HG02970 (cell line): ENCODE measurements at regions not wholly inside any gene's neighbourhood (a gene's known extent, or its start where the extent isn't known, plus 50 kb on each side); places are given as distances from the start of the nearest gene placed in this dataset.
"Not testable (repeated sequence)": the region's sequence is repeated elsewhere in the genome, so short reads cannot be mapped to it uniquely, and the experiment has no call there.

Source experiments
- ATAC-seq: cut with Tn5 transposase; IDR thresholded peaks from one replicate; pipeline ENCODE4 v1.9.1; 2021; ENCODE audit warnings: mild to moderate bottlenecking, moderate library complexity, moderate number of reproducible peaks; ENCODE audit not compliant: unreplicated experiment, low FRiP score

DNA sequence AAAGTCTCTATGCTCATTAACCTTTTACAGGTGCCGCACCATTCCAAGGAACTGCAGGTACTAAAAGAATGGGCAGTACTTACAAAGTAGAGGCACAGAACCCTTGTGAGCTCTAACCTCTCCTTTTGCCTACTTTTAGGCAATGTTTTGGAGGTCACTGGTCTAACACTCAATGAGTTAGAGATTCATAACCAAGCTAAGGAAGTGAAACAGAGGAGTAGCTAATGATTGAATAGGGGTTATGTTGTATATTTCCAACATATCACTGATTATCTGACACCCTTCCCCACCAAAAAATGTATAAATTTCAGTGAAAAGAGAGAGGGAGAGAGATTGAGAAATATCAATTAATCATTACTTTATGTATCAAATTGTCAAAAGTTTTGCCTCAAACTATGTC is 269.3 kb downstream of the PCDH7 start:
- peak; percentile 64 for ATAC-seq

DNA sequence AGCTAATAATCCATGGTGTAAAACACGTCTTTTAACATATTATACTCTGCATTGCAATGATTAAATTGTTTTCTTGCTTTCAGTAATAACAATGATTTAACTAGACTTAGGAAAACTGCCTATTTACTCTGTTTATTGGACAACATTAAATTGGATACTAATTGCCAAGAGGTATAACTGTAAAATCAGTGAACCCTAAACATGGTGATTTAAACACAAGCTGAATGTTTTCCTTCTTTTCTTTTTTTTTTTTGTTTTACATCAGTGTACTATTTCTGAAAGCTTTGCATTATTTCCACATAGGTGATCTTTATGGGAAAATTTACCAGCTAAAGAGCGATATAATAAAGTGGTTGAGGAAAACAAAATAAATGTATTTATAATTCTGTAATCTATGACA is 276.7 kb downstream of the PCDH7 start:
- ATAC-seq: no peak

DNA sequence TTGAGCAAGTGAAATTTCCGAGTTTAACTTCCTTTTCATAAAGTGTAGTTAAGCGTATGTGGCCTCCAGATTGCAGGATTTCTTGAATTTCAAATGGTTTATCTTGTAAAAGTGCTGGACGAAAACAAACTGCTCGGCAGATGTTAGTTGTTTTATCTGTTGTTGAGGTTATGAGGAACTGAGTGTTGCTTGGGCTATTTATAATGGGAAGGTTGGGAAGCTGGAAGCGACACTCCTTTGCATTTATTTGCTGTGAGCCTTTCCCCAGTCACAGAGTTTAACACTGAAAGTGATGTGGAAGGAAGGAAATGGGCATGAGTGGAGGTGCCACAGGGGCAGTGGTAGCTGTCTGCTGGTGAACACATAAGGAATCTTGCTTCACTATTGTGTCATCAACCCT is 284.9 kb downstream of the PCDH7 start:
- ATAC-seq: no peak

DNA sequence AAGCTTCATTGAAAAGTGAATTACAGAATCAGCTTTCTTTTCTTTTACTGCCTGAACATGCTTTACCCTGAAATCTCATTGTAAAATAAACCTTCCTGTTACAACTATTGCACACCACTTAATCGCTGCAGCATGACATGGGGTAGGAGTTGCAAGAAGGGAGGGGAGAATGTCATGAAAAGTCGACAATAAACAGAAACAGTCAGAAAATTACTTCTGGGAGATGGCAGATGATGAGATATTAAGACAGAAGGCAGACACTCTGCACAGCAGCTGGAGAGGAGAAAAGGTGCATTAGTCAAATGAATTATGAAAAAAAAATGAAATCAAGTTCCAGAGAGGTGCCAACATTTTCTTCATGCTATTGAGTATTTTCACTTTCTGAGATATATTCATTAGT is 287.7 kb downstream of the PCDH7 start:
- ATAC-seq: no peak

DNA sequence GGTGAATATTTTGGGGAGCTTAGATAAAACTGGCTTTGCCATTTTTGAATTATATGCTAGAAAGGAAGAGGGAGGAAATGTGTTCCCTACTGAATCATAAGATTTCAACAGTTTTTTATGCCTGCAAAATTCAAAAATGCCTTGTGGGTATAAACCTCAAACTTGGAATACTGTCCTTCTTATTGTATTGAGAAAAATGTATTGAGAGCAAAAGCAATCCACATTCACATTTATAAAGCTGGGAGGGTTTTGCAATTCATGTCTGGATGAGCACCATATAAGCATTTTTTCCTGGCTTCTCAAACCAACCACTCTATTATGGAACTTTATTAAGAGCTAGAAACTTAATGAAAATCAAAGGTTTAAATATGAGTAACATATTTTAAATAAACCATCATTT is 289.8 kb downstream of the PCDH7 start:
- ATAC-seq: no peak

DNA sequence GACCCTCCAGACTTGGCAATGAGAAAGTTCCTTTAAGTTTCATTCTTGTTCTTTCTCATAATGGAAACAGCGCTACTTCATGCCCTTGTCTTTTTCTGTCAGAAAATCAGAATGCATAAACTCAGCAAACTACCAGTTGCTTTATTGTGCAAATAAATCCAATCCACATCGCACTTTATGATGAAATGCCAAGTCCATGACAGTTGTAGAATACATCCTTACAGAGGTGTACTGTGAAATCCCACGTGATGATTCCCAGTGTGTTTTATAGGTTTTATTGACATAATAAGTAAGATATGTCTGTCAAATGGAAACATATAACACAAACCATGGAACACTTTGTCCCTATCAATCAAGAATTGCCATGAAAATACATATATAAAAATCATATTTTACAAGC is 295.0 kb downstream of the PCDH7 start:
- ATAC-seq: no peak

DNA sequence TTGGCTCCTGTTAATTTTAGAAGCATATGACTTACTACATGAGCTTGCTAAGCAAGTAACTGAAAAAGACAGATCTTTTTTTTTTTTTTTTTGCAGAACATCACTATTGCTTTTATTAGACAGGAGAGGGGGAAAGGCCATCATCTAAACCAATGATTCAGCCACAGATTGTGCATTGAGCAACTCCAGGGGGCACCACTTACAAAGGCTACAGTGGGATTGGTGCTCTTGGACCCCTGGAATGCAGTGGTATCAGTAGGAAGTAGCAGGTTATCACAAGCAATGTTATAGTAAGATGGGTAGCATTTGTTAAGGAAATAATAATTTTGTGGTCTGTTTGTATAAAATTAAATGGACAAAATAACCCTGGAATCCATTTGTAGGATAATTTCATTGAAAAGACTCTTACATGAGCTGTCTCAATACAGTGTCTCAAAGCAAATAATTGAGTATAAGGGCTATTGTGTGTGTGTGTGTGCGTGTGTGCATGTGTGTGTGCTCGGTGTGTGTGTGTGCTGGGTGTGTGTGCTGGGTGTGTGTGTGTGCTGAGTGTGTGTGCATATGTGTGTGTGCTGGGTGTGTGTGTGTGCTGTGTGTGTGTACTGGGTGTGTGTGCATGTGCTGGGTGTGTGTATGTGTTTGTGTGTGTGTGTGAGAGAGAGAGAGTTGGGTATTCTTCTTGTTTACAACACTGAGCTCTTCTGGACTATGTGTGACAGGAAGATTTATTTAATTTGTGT is 296.3 kb downstream of the PCDH7 start:
- ATAC-seq: no peak

DNA sequence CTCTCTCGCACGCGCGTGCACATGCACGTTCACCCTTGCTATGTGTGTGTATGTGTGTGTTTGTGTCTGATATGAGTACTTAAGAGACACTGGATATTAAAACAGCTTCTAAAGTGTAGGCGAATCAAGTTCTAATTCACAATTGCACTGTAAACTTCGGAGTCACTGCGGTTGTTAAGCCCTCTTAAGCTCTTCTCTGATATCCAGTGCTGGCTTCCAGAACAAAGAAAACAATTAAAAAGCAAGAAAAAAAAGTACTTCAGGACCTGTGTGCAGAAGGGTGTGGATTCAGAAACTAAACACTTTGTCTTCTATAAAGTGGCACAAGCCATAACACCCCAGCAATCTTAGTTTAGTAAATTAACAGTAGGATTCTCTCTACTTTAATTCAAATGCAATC is 300.2 kb downstream of the PCDH7 start:
- ATAC-seq: no peak

DNA sequence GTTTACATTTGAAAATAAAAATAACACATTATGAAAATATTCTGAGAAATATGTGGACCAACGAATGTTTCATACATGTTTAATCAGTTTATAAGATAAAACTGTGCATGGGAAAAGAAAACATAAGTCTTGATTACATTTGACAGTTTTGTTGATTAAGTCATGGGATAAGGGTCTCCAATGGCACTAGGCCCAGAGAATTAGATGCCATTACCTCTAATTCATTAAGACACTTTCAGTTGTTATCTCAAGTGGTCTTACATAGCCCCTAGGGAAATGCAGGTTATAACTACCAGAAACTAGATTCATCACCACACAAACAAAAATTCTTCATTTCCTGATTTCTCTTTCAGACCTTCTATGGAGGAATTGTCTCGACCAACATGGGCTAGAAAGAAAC is 300.8 kb downstream of the PCDH7 start:
- ATAC-seq: no peak

DNA sequence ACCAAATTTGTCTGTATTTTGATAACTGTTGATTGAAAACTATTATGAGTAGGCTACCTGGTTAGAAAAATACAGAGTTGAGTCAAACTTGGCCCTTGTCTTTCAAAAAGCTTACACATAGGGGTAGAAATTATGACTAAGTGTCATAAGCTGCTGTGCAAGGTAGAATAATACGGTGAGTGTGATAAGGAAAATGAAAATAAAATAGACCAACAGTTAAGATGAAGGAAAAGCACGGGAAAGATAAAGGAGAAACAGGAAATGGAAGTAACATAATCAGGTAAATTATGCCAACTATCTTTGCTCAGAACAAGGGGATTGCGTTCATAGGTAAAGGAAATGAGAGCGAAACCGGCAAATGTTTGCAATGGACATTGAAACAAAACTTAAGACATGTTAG is 302.5 kb downstream of the PCDH7 start:
- ATAC-seq: no peak

DNA sequence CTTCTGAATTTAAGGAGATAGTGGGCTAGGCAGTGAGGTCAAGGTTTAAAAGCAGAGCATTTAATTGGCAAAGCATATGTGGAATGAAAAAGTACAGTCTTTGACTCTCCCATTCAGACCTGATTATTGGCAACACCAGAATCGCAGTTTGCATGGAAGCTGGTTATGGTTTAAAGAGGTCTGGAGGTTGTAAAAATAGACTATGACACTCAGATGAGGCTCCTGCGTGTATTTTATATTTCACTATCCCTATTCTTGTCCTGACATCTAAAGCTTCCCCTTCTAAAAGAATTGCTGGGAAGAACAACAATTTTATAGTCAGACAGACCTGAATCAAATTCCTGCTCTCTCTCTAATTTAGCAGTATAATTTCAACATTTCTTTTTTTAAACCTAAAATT is 302.9 kb downstream of the PCDH7 start:
- no peak for ATAC-seq

DNA sequence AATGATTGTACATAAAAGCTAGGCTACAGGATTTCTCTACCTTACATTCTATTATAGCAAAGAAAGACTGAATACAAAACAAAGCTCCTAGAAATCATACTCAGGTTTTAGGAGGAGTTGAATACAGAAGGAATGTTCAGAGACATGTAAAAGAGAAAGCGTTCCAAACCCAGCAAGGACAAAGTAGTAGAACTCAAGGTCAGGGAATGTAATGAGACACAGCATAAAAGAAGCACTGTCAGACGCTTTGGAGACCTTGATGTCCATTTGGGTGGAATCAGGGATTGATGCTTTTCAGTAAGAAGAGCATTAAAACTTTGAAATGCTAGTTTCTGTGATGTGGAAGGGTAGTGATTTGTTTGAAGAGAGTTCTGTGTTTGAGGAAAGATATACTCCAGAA is 303.6 kb downstream of the PCDH7 start:
- no peak for ATAC-seq

DNA sequence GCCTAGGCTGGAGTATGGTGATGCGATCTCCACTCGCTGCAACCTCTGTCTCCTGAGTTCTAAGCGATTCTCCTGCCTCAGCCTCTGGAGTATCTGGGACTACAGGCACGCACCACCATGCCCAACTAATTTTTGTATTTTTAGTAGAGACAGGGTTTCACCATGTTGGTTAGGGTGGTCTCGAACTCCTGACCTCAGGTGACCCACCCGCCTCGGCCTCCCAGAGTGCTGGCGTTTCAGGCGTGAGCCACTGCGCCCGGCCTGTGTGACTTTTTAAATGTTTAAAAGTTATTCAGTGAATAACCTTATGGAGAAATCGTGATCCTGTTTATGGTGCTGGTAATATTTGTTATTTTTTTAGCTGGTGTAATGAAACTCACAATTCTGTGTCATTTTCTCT is 304.6 kb downstream of the PCDH7 start:
- not testable (repeated sequence) for ATAC-seq

DNA sequence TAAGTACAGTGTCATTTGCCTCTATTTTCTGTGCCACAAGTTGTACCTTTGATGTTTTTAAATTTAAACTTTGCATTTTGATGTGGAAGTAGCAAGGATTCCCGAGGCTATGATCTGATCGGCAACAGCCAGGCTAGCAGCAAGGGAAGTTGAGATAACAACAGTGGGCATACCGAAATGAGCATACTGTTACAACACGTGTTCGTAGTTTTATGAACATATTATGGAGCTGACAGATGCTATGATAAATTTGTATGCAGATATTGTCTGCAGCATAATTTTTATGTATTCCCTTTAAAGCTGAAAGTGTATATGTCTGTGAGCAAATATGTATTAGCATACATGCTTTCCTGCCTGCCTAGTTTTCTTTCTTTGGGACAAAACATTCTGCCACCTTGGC is 306.1 kb downstream of the PCDH7 start:
- ATAC-seq: no peak

DNA sequence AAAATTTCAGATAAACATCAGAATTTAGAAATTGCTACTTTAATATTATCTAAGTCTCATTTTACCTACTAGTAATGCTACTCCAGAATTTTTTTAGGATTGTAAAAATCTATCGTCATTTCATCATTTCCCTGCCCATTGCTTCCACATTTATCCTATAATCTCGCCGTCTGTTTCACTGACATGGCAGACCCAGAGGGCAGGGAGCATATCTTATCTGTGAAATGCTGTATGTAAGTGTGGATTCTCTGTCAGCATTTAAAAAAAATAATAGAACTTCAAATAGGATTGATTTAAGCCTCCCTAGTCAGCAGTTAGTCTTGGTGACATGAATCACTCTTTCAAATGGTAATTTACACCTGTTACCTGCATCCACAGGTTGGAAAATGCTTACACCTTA is 314.4 kb downstream of the PCDH7 start:
- ATAC-seq: no peak

DNA sequence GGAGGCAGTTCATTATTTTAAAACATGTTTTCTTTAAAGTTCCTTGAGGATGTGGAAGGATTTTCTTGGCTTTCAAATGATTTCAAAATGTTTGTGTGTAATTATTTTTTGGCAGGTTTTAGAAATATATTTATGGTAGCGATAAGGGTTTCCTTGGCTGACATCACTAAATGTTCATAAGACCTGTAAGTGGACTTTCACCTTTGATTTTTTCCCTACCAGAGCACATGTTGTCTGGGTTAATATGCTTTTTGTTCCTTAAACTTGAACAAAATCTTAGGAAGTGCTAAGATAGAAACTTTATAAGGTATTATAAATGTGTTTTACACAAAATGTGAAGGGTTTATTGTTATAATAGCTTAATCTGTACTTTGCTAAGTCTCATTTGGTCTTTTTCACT is 315.6 kb downstream of the PCDH7 start:
- ATAC-seq: no peak

DNA sequence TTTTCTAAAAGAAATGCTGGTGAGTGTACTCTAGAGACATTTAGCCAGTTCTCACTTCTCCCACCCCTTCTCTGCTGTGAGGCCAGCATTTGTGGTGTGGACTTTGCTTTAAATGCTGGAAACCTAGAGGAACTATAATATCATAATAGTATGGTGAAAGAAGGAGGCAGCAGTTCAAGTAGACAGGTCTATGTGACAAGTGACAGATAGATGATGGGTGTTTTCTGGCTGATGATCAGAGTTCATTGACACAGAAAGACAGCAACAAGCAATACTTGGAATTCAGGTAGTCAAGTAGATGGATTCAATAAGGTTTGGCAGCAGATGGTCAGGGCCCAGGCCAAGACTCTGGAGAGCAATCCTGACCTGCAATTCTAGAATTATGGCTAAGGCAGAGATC is 317.5 kb downstream of the PCDH7 start:
- ATAC-seq: no peak

DNA sequence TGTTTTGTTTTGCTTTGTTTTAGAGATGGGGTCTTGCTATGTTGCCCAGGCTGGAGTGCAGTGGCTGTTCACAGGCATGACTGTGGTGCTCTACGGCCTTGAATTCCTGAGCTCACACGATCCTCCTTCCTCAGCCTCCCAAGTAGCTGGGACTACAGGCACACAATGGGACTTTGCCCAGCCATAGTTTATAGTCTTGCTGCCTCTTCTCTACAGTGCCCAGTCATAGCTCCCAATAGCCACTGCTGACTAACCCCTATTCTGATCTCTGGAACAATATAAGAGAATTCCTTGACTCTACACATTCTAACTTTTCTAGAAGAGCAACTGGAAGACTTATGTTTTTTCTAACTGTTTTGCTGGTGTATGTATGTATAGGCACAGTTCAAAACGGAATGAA is 319.2 kb downstream of the PCDH7 start:
- no peak for ATAC-seq

DNA sequence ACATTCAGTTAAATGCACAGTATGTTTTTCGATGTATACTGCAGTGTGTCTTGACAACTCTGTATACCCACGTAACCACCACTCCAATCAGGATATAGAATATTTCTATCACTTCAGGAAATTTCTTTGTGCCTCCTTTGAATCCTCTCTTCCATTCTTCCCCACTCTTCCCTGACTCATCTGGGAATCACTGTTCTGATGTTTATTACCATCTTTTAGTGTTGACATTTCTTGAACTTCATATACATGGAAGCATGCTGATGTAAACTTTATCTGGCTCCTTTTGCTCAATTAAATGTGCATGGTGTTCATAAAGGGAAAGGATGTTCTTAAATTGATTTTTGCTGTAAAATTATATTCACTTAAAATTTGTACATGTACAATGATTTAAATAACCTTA is 319.9 kb downstream of the PCDH7 start:
- no peak for ATAC-seq

DNA sequence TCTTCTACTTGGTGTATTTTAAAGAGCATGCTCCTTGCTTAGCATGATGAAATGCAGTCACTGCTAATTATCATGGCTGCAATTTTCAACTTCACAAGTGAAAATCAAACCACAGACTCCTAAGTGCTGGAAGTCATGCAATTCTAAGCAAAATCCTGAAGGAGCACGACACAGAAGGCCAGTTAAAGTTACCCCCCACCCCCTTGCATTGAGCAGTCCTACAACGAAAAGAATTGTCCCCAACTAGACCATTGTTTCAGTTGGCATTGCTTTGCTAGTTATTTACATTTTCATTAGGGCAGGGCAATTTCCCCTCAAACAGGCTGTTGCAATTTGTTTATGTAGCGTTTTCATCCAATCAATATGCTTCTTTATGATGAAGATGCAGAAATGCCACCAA is 321.2 kb downstream of the PCDH7 start:
- no peak for ATAC-seq

DNA sequence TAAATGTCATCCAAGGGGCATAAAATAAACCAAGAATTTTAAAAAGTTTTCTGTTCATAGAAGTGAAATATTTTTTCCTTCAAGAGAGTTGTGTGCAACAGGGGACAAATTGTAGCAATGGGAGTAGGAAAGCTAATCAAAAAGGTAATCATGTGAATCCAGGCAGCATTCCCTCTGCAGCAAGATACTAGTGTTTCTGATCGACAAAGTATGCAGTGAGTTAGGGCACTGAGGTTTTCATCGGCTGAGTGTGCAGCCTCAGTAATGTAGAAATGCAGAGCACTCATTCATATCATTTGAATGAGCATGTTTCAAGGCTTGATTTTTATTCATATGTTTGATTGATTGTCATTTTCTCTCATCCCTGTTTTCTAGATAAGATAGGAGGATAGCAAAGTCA is 321.7 kb downstream of the PCDH7 start:
- ATAC-seq: no peak

DNA sequence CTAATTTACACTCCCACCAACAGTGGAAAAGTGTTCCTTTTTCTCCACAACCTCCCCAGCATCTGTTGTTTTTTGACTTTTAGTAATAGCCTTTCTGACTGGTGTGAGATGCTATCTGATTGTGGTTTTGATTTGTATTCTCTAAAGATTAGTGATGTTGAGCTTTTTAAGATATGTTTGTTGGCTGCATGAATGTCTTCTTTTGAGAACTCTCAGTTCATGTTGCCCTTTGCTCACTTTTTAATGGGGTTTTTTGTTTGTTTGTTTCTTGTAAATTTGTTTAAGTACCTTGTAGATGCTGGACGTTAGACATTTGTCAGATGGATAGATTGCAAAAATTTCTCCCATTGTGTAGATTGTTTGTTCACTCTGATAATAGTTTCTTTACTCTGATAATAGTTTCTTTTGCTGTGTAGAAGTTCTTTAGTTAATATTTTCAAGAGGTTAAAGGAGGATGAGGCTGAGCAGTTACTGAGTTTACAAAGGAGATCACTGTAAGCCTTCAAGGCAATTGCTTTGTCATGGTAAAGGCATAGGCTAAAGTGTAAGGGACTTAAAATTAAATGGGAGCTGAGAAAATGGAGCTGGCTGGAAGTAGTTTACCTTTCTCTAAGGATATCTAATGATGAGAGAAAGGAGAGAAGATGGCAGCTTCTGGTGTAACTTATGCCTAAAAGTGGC is 323.4 kb downstream of the PCDH7 start:
- no peak for ATAC-seq
